NCI-H2196 treated with DMSO at 0.1 percent for 48 hours (cell line): ENCODE measurements at regions not wholly inside any gene's neighbourhood (a gene's known extent, or its start where the extent isn't known, plus 50 kb on each side); places are given as distances from the start of the nearest gene placed in this dataset.

Experiments
- DNase-seq: peaks from one replicate; lab custom pipeline; 2025; ENCODE audit not compliant: unreplicated experiment; lab: John Stamatoyannopoulos, UW

GRCh38 chr4:181659876-181660275 lies 583.3 kb upstream of the TENM3 start:
- DNase-seq, result no peak

DNA sequence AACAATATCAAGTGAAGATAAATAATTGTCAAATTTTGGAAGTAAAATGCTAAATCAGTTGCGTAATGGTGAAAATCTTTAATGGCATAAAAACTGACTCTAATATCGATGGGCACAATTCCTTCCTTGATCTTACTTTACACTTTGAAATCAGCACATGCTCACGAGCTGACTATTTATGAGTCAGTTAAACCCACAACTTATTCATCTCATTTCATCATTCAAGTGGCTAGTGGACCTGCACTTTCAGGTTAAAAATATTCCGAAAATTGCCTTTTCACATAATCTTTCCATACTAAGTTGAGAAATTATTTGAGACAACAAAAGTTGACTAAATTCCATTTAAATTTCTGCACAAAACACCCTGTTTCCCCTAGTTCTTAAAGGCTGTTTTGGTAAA lies 582.1 kb upstream of the TENM3 start:
- no peak for DNase-seq

DNA sequence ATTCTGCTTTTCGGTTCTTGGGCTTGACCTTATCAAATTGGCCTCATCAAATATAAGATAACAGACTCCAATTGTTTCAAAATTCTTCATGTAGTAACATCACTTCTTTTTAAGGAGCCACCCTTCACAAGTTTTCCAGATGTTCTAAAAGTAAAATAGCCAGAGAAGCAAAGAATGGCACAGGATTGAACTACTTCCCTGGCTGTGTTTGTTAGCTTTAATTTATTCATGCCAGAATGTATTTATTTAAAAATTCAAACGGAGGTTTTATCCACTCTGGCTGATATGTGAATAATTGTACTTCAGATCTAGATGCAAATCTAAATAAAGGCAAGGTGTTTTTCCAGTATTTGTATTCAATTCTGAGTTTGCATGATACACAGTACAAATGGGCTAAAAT lies 581.3 kb upstream of the TENM3 start:
- DNase-seq, result no peak

- no peak for DNase-seq
These were observed 580.8 kb upstream of the TENM3 start for GRCh38 chr4:181662383-181662782.

- DNase-seq, result no peak
These were observed 572.7 kb upstream of the TENM3 start for GRCh38 chr4:181670506-181670905.

DNA sequence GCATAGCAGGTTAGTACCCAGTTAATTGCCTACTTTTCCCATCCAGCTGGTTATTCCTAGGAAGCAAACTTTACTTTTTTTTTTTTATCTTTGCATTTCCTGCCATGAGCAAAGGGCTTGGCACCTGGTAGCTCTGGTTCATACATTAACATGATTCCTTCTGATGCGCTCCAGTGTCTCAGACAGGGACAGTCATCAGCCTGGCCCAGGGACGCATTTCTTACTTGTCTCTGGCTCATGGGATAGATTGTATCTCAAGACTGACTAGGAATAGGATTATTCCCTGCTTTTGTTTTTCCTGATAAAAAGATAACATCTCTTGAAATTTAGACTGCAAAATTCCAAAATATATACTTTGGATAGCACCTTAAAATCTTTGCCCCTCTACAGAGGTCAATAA lies 571.5 kb upstream of the TENM3 start:
- DNase-seq, result no peak

- no peak for DNase-seq
These were observed 570.5 kb upstream of the TENM3 start for GRCh38 chr4:181672751-181673150.

- no peak for DNase-seq
These were observed 568.8 kb upstream of the TENM3 start for GRCh38 chr4:181674315-181674875.

DNA sequence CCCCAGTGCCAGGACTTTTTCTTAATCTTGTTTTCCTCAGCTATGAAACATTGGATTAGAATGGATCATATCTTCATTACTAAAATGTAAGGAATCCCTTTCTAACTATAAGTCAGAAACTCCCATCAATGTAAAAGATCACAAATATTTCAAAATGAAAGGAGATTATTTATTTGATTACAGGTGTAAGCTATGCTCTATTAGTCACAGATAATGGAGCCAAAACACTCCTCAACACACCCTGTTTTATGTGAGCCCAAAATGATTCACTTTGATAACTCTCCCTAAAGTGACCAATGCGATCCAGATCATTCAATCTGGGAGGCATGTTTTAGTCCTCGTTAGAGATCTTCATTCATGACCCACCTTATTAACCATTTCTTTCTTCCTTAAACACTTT lies 566.7 kb upstream of the TENM3 start:
- DNase-seq, result no peak

DNA sequence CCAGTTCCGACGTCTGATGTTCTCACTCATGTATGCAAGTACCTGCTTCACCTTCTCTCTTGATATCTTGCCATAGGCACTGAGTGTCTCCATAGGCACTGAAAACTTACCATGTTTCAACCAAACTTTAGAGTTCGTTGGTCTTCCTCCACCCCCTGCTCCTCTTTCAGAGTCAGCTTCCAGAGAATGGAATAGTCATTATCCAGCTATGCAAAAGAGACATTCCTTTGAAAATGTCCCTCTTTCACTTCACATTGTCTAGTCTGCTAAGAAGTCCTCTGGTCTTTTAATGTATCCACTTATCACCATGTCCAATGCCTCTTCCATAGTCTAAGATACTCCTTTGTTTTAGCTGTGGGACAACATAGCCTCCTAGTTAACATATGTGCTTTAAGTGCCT lies 566.0 kb upstream of the TENM3 start:
- no peak for DNase-seq

GRCh38 chr4:181677621-181678020 lies 565.6 kb upstream of the TENM3 start:
- no peak for DNase-seq

GRCh38 chr4:181679754-181680153 lies 563.4 kb upstream of the TENM3 start:
- DNase-seq, result no peak

- DNase-seq, result no peak
These were observed 560.7 kb upstream of the TENM3 start for GRCh38 chr4:181682367-181683047.

- no peak for DNase-seq
These were observed 558.9 kb upstream of the TENM3 start for GRCh38 chr4:181684310-181684709.

DNA sequence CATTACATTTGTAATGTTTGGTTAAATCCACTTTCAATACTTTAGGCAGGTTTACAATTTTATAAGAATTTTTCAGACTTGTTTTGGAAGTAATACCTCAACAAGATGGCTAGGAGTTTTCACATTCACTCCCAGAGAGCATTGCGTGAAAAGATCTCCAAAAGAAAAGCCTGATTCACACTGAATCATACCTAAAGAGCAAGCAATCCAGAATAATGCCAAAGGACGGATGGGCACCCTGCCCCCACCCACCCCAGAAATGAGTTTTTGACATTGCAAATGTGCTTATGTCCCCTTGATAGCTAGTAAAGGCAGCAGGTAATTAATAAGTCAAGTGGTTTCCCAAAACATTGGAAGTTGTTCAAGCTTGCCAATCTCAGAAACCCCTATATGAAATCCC lies 557.7 kb upstream of the TENM3 start:
- DNase-seq, result no peak

DNA sequence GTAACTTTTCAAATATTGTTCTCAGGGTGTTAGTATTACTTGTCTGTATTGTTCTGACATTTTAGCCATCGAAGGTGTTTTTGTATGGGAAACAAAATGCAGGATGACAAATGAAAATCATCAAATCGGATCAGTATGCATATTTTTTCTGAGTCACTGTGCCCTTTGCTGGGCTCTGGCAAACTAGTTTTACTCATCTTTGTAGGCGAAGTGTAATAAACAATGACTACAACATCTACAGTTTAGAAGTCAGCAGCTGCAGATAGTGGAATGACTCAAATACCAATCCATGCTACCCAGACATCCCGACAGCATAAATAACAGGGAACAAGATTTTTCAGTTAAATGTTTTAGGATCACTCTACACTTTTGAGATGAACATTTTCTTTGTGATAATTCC lies 557.3 kb upstream of the TENM3 start:
- DNase-seq, result no peak

DNA sequence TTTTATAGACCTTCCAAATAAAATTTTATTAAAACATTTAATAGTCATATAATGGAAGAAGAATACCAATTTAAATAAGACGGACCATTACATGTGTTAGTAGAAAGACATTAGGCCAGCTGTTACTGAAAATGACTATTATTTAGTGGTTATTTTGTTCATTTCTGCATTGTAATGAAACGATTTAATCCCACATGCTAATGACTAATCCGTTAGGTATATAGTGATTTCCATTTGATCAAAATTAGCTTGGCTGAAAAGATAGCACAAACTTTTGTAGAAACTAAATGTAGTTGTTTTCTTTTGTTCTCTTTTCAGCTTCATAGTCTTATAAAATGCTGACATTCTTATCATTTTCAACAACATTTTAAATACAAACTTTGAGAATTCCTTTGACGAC lies 556.1 kb upstream of the TENM3 start:
- no peak for DNase-seq

GRCh38 chr4:181688432-181688831 lies 554.8 kb upstream of the TENM3 start:
- DNase-seq, result no peak

DNA sequence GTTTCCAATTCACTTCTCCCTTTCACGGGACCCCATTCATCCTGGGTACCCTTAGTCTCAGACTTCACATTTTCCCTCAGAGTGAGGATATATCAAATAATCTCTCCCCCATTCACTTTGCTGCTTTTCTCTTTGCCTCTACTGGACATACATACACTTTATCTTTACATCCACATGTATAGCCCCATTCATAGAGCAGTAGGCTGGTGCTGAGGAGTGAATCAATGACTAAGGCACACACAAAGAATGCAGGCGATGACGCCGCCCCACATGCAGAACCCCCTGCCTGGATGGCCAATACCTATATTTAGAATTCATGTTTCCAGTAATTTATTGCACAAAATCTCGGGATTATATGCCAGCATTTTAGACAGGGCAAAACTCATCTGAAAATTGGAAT lies 554.3 kb upstream of the TENM3 start:
- no peak for DNase-seq

- DNase-seq, result no peak
These were observed 552.7 kb upstream of the TENM3 start for GRCh38 chr4:181690498-181690897.

- DNase-seq, result no peak
These were observed 550.2 kb upstream of the TENM3 start for GRCh38 chr4:181692965-181693364.

DNA sequence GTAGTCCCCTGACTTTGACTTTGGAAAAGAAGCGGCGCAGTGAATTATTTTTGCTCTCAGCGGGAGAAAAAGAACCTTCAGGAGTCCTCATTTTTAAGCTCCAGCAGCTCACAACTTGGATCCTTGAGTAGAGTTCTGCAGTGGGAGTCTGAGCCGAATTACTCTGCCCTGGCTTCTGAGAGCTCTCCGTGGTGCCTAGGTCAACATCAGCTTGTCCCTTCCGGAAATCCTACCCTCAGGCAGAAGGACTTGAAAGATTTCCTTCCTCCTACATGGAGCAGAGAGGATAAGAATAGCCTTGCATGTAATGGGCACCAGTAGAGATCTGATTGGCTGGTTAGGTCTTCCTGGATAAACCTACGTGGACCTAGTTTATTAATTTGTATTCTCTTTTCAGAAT lies 549.7 kb upstream of the TENM3 start:
- DNase-seq, result no peak

DNA sequence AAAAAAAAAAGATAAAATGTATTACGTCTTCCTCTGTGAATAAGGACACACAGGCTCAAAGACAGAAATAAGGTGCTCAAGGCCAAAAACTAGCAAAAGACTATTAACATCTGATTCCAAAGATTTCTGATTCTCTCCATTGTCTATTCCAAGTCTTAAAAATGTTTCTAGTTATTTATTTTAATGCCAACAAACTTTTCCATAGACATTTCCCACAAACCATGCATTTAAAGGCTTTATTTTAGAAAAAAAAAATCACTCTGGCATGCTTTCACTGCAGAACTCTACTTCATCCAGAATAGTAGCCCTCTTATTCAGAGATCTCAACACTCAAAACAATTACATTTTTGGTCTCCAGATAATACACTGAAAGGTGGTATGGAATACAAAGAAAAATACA lies 545.0 kb upstream of the TENM3 start:
- DNase-seq, result no peak
